GM18867 (cell line): ENCODE measurements at regions not wholly inside any gene's neighbourhood (a gene's known extent, or its start where the extent isn't known, plus 50 kb on each side); places are given as distances from the start of the nearest gene placed in this dataset.
"Not testable (repeated sequence)": the region's sequence is repeated elsewhere in the genome, so short reads cannot be mapped to it uniquely, and the experiment has no call there.

ENCODE experiments used
- ATAC-seq: cut with Tn5 transposase; IDR thresholded peaks from one replicate; pipeline ENCODE4 v1.9.1; 2021; ENCODE audit warnings: mild to moderate bottlenecking, moderate library complexity; ENCODE audit not compliant: unreplicated experiment

- ATAC-seq, result no peak
Observed at GRCh38 chr11:109963101-109963500, 130.1 kb upstream of the ZC3H12C start.

DNA sequence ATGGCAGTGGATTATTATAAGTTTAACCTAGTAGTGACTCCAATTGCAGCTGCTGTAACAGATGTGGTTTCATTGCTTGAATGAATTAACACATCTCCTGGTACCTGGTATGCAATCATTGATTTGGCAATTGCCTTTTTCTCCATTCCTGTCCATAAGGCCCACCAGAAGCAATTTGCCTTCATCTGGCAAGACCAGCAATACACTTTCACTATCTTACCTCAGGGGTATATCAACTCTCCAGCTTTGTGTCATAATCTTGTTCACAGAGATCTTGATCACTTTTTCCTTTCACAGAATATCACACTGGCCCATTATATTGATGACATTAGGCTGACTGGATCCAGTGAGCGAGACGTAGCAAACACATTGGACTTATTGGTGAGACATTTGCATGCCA, 128.7 kb upstream of the ZC3H12C start:
- ATAC-seq, result no peak

DNA sequence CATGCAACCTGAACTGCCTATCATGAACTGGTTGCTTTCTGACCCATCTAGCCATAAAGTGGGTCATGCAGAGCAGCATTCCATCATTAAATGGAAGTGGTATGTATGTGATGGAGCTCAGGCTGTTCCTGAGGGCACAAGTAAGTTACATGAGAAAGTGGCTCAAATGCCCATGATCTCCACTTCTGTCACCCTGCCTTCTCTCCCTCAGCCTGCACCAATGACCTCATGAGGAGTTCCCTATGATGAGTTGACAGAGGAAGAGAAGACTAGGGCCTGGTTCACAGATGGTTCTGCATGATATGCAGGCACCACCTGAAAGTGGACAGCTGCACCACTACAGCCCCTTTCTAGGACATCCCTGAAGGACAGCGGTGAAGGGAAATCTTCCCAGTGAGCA, 127.7 kb upstream of the ZC3H12C start:
- not testable (repeated sequence) for ATAC-seq

GRCh38 chr11:109965926-109966325, 127.3 kb upstream of the ZC3H12C start:
- ATAC-seq, result peak; percentile 34

DNA sequence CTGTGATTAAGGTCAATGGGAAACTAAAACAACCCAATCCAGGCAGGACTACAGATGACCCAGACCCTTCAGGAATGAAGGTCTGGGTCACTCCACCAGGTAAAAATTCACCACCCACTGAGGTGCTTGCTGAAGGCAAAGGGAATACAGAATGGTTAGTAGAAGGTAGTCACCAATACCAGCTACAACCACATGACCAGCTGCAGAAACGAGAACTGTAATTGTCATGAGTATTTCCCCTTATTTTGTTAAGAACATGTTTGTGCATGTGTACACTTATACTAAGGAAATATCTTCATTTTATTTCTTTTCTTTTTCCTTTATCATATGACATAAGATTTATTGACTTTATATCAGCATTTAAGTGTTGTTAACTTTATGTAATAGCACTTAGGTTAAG, 126.1 kb upstream of the ZC3H12C start:
- not testable (repeated sequence) for ATAC-seq

- ATAC-seq, result no peak
Observed at GRCh38 chr11:109968299-109968698, 124.9 kb upstream of the ZC3H12C start.

- no peak for ATAC-seq
Observed at GRCh38 chr11:109968781-109969180, 124.4 kb upstream of the ZC3H12C start.

DNA sequence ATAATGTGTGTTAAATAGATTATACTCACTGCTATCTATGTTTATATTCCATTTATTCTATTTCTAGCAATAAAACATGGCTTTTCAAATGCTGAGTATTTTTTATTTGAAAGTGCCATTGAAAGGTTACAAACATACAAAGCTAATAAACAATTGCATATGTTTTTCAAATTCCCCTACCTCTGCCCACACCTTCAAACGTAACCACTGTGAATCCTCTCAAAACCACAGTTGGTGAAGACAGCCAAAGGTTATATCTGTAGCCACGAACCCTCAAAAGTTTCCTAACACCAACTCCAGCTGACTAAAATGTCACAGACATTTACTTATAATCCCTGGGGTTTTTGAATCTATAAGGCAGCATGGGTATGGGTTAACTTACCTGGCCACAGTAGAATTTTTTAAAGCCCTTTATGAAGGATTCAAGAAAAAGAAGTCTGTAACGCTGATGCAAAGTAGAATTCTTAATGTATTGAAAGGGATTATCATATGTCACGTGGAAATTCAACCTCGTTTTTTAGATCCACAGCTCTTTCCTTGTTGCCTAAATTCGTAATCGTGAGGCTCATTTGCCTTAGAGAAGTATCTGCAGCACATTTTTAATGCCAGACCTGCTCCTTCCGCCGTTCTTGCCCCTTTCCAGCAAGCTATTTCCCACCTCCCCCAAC, 122.5 kb upstream of the ZC3H12C start:
- peak; percentile 73 for ATAC-seq

GRCh38 chr11:109971184-109971523, 122.0 kb upstream of the ZC3H12C start:
- ATAC-seq, result no peak

- peak; percentile 72 for ATAC-seq
Observed at GRCh38 chr11:109972181-109972715, 120.9 kb upstream of the ZC3H12C start.

DNA sequence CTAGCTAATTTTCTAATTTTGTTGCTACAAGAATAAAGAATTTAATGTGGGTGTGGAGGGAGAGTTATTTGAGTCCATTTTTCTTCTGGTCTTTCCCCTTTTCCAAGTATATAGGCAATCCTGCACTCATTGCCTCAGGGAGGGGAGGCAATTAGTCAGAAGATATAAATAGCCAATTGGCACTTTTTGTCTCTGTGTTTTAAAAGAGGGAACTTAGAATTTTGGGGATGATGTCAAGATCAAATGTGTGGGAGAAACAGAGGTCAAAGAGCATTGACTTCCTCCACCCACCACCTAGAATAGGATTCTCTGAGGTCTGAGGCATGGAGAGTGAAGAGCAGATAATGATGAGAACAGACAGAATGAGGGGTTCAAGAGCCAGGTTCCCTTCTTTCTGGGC, 120.3 kb upstream of the ZC3H12C start:
- no peak for ATAC-seq

DNA sequence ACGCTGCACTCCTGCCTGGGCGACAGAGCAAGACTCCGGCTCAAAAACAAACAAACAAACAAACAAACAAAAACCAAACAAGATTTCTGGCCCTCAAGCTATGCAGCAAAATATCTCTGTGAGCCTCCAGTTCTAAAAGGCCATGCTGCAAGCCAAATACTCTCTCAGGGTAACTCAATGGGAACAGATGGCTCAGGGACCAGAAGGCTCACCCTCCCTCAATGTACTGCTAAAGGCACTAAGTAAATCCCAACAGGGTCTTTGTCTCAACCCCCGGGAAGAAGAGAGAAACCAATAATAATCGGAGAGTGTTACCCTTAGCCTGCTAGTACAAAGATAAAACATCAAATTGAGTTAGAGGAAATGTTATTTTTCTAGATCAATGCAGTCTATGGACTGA, 119.7 kb upstream of the ZC3H12C start:
- ATAC-seq, result no peak

GRCh38 chr11:109974523-109974922, 118.7 kb upstream of the ZC3H12C start:
- no peak for ATAC-seq

- ATAC-seq, result no peak
Observed at GRCh38 chr11:109978895-109979294, 114.3 kb upstream of the ZC3H12C start.

- ATAC-seq, result no peak
Observed at GRCh38 chr11:109981031-109981636, 112.1 kb upstream of the ZC3H12C start.

DNA sequence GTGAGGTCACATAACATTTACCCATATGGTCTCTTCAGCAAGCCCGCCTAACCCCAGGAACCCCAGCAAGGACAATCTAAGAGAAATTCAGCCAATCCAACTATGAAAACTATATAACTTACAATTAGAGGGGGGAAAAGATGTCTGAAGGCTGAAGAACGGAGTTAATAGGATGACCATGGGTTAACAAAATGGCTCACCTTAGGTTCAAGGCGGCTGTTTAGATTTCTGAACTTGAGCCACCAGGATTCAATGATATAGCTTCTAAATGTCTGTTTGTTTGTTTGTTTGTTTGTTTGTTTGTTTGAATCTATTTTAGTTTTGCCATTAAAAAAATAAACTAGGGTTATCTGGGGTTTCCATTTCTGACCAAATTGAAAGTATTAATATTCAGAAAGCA, 109.8 kb upstream of the ZC3H12C start:
- no peak for ATAC-seq

DNA sequence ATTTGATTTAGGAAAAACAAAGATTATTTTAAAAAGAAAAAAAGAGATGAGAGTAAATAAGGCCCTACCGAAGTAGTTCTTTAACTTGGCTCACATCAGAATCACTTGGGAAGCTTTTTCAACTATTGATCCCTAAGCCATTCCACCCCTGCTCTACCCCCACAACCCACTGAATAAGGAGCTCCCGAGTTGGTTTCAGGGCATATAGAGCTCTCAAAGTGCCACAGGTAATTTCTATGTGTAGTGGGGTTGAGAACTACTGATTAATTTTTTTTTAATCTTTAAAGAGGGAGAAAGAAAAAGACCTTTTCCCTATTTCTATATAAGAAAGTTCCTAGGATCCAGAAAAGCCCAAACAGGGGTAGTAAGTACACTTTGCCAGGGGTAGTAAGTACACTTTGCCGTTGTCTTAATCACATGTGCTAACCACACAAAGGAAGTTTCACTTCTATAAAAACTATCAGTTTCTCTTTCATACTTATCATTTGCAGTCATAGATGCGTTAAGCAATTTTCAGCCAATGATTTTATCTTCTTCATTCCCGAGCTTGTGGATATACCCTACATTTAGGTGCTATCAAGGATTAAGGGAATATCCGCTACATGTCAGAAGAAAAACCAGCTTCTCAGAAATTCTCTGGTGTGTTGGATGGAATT, 108.4 kb upstream of the ZC3H12C start:
- ATAC-seq, result peak; percentile 97

- no peak for ATAC-seq
Observed at GRCh38 chr11:109986488-109986887, 106.7 kb upstream of the ZC3H12C start.

DNA sequence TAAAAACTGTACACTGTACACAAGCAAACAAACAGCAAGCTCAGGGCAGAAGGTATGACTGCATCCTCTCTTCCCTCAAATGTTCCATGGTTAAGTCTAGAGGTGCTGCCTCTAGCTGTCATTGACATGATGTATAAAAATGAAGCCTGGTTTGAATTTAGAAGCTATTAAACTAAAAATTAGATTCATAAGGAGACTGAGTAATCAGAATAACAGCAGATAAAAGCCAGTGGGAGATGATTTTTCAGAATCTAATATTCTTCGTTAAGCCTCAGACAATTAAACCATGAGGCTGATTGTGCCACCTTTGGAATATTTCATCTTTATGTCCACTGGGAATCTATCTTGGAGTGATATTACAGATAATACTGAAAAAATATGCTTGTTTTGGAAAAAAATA, 101.4 kb upstream of the ZC3H12C start:
- no peak for ATAC-seq

DNA sequence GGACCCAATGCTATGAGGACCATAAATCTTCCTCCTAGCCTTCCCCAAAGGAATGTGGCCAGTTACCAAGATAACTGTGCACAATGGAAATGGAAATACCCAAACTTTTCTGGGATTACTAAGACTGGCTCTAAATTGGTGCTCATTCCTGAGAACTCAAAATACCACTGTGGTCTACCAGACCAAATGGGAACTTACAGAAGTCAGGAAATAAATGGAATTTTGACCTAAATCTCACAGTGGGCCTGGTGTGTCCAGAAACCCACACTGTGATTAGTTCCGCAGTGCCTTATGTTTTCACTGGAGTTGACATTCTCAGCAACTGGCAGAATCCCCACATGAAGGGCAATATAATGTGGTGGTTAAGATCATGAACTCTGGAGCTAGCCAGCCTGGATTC, 99.4 kb upstream of the ZC3H12C start:
- ATAC-seq, result no peak

DNA sequence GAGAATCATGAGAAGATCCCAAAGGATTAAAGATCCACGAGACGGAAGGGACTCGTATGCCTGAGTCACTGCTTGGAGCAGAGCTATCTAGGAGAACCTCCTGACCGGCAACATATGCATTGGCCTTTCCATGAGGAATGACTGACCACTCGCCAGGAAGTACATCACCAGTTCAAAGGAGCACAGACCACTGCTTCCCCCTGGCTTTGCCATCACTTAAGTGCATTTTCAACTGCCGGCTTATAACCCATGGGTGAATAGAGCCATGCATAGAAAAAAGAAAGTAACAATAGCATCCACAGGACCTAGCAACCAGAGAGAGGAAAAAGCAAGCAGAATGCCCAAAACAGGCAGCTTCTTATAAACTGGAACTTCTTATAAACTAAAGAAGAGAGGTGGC, 98.3 kb upstream of the ZC3H12C start:
- ATAC-seq, result no peak

- ATAC-seq, result no peak
Observed at GRCh38 chr11:109996060-109996459, 97.1 kb upstream of the ZC3H12C start.
